ENCODE measurements at regions not wholly inside any gene's neighbourhood (a gene's known extent, or its start where the extent isn't known, plus 50 kb on each side); places are given as distances from the start of the nearest gene placed in this dataset.

DNA sequence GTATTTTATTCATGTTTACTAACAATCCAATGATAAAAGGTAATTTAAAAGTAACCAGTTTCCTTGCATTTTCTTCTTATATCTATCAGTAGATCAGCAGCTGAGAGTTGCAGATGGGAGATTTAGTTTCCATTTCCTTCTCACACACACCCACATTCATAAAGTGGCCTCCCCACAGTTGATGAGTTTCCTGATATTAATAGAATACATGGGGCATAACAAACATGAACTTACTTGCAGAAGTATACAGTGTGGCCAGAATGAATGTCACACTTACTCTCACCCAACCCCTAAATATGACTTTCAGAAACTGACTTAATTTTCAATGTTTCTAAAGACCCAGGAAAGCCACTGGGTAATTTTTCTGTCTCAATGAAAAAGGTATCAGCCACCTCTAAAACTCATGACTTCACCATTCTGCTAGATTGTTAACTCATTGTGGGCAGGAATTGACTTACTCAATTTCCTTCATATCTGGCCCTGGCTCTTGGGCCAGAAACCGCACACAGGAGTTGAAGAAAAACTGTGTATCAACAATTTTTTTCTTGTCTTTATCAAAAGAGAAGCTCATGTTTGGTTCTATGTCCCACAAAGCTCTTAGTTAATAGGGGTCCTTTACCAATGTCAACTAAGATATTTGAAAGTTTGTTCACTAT is 63.5 kb upstream of the OSMR start:
- no peaks in the 10 kb centered on the region for H3K36me3 ChIP-seq (ENCODE audit: control insufficient read depth, insufficient read depth, low read length)
- DNase-seq (ENCODE audit: low read depth), result no peak
- ChIA-PET CTCF (interaction anchor here (0.6 to 4.7 kb wide), 9 partner anchors 14 to 694 kb away, joined by 3 to 20 read pairs (median 4); no protein-coding TSS in a partner anchor), POLR2A (interaction anchor here (1.0 kb wide), 1 partner anchor 13 kb away, joined by 3 read pairs; no protein-coding TSS in a partner anchor)
- no peaks in the 10 kb centered on the region for H3K27me3 ChIP-seq (ENCODE audit: control insufficient read depth, insufficient read depth, low read length)
- TF ChIP-seq, protein P1, sequence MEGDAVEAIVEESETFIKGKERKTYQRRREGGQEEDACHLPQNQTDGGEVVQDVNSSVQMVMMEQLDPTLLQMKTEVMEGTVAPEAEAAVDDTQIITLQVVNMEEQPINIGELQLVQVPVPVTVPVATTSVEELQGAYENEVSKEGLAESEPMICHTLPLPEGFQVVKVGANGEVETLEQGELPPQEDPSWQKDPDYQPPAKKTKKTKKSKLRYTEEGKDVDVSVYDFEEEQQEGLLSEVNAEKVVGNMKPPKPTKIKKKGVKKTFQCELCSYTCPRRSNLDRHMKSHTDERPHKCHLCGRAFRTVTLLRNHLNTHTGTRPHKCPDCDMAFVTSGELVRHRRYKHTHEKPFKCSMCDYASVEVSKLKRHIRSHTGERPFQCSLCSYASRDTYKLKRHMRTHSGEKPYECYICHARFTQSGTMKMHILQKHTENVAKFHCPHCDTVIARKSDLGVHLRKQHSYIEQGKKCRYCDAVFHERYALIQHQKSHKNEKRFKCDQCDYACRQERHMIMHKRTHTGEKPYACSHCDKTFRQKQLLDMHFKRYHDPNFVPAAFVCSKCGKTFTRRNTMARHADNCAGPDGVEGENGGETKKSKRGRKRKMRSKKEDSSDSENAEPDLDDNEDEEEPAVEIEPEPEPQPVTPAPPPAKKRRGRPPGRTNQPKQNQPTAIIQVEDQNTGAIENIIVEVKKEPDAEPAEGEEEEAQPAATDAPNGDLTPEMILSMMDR (IDR thresholded peaks at IDR 0.05; ENCODE audit: insufficient read depth, low read depth, low read length), result no peak
- no peak overlapping the region for H3K4me3 ChIP-seq (ENCODE audit: low read depth, low read length)

DNA sequence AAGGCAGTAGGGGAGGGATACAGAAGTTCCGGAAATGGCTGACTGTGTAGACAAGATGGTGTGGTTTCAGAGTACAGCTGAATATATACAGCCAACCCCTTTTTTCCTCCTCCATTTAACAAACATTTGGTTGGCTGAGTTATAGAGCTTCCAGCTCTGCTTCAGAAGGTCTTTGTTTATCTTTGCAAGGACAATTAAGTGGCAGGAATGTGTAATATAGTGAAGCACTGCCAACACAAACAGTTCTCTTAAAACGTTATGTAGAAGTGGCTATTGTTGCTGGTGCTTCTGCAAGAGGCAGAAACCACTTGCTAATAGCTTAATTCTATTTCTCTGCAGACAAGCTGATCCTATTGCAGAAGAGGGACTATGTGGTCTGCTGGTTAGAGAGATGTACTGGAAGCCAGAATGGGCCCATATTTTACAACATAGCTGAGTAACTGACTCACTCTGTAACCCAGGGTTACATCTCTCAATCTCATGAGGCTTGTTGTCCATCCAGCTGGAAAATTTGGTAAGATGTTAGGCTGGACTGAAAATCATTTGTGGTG is 62.7 kb upstream of the OSMR start:
- POLR2A ChIA-PET, result interaction anchor here (0.6 to 1.0 kb wide), 4 partner anchors 12 to 293 kb away, joined by 3 to 15 read pairs (median 4); no protein-coding TSS in a partner anchor
- CTCF ChIA-PET, result interaction anchor here (0.6 to 4.7 kb wide), 10 partner anchors 15 to 361 kb away, joined by 3 to 20 read pairs (median 3); no protein-coding TSS in a partner anchor
- Histone ChIP-seq H3K36me3 (ENCODE audit: control insufficient read depth, insufficient read depth, low read length) (no peaks in the 10 kb centered on the region), H3K27me3 (ENCODE audit: control insufficient read depth, insufficient read depth, low read length) (no peaks in the 10 kb centered on the region), H3K4me3 (ENCODE audit: low read depth, low read length) (no peak overlapping the region)
- TF ChIP-seq, protein P1 (IDR thresholded peaks at IDR 0.05; ENCODE audit: insufficient read depth, low read depth, low read length), result peak; percentile 40; the same call in 1 of the 2 replicates
- DNase-seq (ENCODE audit: low read depth), result peak; percentile 95

DNA sequence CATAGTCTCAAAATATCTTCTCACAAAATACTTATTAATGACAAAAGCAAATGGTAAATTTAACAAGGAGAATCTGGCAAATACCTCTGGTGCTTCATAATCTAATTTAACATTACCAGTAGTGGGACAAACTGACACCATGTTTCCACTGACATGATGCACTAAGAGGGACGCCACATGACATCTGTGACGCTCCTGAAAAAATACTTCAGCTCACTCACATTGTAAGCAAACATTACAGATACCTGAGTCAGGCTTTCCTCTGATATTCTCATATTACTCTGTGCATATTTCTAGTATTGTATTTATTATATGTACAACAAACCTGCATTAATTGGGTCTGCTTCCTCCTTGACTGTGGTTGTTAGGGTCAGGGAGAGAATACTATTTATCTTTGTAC is 56.7 kb upstream of the OSMR start:
- Histone ChIP-seq H3K27me3 (ENCODE audit: control insufficient read depth, insufficient read depth, low read length) (no peaks in the 10 kb centered on the region; the same call in 1 of the 2 replicates), H3K4me3 (ENCODE audit: low read depth, low read length) (no peak overlapping the region), H3K36me3 (ENCODE audit: control insufficient read depth, insufficient read depth, low read length) (no peaks in the 10 kb centered on the region)
- ChIA-PET POLR2A (no interaction called here), CTCF (no interaction called here)
- DNase-seq (ENCODE audit: low read depth), result no peak
- TF ChIP-seq, protein P1 (IDR thresholded peaks at IDR 0.05; ENCODE audit: insufficient read depth, low read depth, low read length), result no peak

DNA sequence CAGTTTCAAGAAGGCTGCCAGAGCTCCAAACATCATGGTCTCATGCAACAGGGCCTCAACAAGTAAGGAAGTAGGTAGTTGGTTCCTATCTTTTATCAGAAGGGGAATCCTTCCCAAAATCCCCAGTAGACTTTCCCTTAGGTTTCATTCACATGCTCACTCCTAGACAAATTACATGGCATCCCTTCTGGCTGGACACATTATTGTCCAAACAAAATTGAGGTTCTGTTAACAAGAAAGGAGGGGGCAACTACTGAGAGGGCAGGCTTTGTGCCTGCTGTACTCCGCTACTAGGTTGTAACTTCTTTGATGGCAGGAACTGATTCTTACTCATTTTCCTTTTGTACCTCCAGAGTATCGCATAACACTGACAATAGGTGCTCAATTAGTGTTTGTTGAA is 56.0 kb upstream of the OSMR start:
- Histone ChIP-seq H3K27me3 (ENCODE audit: control insufficient read depth, insufficient read depth, low read length) (no peaks in the 10 kb centered on the region; the same call in 1 of the 2 replicates), H3K4me3 (ENCODE audit: low read depth, low read length) (no peak overlapping the region), H3K36me3 (ENCODE audit: control insufficient read depth, insufficient read depth, low read length) (no peaks in the 10 kb centered on the region)
- CTCF ChIA-PET, result no interaction called here
- POLR2A ChIA-PET, result no interaction called here
- TF ChIP-seq, protein P1 (IDR thresholded peaks at IDR 0.05; ENCODE audit: insufficient read depth, low read depth, low read length), result no peak
- no peak for DNase-seq (ENCODE audit: low read depth)

DNA sequence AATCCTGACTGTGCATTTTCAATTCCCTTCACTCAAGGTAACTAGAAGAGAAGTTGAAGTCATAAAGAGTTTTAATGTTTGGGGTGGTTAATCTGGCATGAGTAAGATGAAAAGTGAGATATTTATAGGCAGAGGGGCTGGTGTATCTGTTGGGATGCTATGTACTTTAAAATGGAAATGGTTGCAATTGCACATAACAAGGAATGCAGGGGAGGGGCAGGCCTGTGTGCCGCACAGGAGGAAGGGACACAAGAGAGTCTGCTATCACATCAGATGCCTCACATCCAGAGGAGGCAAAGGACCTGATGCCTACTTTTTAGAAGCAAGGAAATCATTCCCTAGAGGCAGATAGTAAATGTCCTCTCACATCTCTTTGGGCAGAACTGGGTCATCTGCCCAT is 55.5 kb upstream of the OSMR start:
- POLR2A ChIA-PET, result no interaction called here
- CTCF ChIA-PET, result interaction anchor here (1.0 kb wide), 1 partner anchor 10 kb away, joined by 4 read pairs; no protein-coding TSS in a partner anchor
- no peaks in the 10 kb centered on the region for H3K36me3 ChIP-seq (ENCODE audit: control insufficient read depth, insufficient read depth, low read length)
- no peak overlapping the region for H3K4me3 ChIP-seq (ENCODE audit: low read depth, low read length)
- H3K27me3 ChIP-seq (ENCODE audit: control insufficient read depth, insufficient read depth, low read length), result no peaks in the 10 kb centered on the region; the same call in 1 of the 2 replicates
- TF ChIP-seq, protein P1 (IDR thresholded peaks at IDR 0.05; ENCODE audit: insufficient read depth, low read depth, low read length), result no peak
- no peak for DNase-seq (ENCODE audit: low read depth)

Measured in BJ (cell line).